GM21381 (cell line): ENCODE measurements at regions not wholly inside any gene's neighbourhood (a gene's known extent, or its start where the extent isn't known, plus 50 kb on each side); places are given as distances from the start of the nearest gene placed in this dataset.

Experiments used
- ATAC-seq: cut with Tn5 transposase; IDR thresholded peaks from one replicate; pipeline ENCODE4 v1.9.1; 2021; ENCODE audit warnings: mild to moderate bottlenecking, moderate library complexity; ENCODE audit not compliant: unreplicated experiment

GRCh38 chr4:156710365-156711192 lies 261.0 kb downstream of the PDGFC start:
- no peak for ATAC-seq

- no peak for ATAC-seq
These were observed 266.3 kb downstream of the PDGFC start for GRCh38 chr4:156705311-156705710.

GRCh38 chr4:156695163-156695562 lies 276.4 kb downstream of the PDGFC start:
- ATAC-seq, result no peak

GRCh38 chr4:156694413-156694812 lies 277.2 kb downstream of the PDGFC start:
- no peak for ATAC-seq

- no peak for ATAC-seq
These were observed 278.0 kb downstream of the PDGFC start for GRCh38 chr4:156693557-156693956.

- no peak for ATAC-seq
These were observed 279.6 kb downstream of the PDGFC start for GRCh38 chr4:156692016-156692415.

GRCh38 chr4:156690572-156690971 lies 281.0 kb downstream of the PDGFC start:
- ATAC-seq, result no peak

GRCh38 chr4:156686120-156686519 lies 285.5 kb downstream of the PDGFC start:
- no peak for ATAC-seq

GRCh38 chr4:156685308-156685707 lies 286.3 kb downstream of the PDGFC start:
- no peak for ATAC-seq

GRCh38 chr4:156677656-156678055 lies 293.9 kb downstream of the PDGFC start:
- ATAC-seq, result no peak

- ATAC-seq, result no peak
These were observed 294.5 kb downstream of the PDGFC start for GRCh38 chr4:156677131-156677531.

- ATAC-seq, result no peak
These were observed 295.3 kb downstream of the PDGFC start for GRCh38 chr4:156676116-156676851.

GRCh38 chr4:156673483-156673882 lies 298.1 kb downstream of the PDGFC start:
- ATAC-seq, result no peak

GRCh38 chr4:156672492-156673305 lies 298.9 kb downstream of the PDGFC start:
- no peak for ATAC-seq

- no peak for ATAC-seq
These were observed 305.7 kb downstream of the PDGFC start for GRCh38 chr4:156665780-156666366.

- ATAC-seq, result no peak
These were observed 307.9 kb downstream of the PDGFC start for GRCh38 chr4:156663663-156664062.

- ATAC-seq, result no peak
These were observed 308.7 kb downstream of the PDGFC start for GRCh38 chr4:156662921-156663320.

GRCh38 chr4:156661555-156661954 lies 310.0 kb downstream of the PDGFC start:
- ATAC-seq, result no peak

- ATAC-seq, result no peak
These were observed 311.1 kb downstream of the PDGFC start for GRCh38 chr4:156660465-156660864.

GRCh38 chr4:156659983-156660382 lies 311.6 kb downstream of the PDGFC start:
- ATAC-seq, result no peak

- no peak for ATAC-seq
These were observed 312.0 kb downstream of the PDGFC start for GRCh38 chr4:156659570-156659969.
